Neuronal stem cell (in vitro differentiated cells): ENCODE measurements at regions not wholly inside any gene's neighbourhood (a gene's known extent, or its start where the extent isn't known, plus 50 kb on each side); places are given as distances from the start of the nearest gene placed in this dataset.
A peak's percentile ranks its signal among the peaks of the same experiment; 100 is the strongest.

Source experiments
- DNase-seq: peaks from one replicate; pipeline ENCODE4 v3.0.0-alpha.2; 2013; ENCODE audit warnings: low spot score
- H2AFZ ChIP-seq: one replicate; pipeline ENCODE4 v1.6.1; 2013; ENCODE audit warnings: mild to moderate bottlenecking, low read length, inconsistent platforms
- H2AK5ac ChIP-seq: 2 replicates; pipeline ENCODE4 v1.6.1; 2013; ENCODE audit warnings: low read depth, mild to moderate bottlenecking, inconsistent platforms, low read length, moderate library complexity, mixed read lengths
- H2BK120ac ChIP-seq: 2 replicates; pipeline ENCODE4 v1.6.1; 2013; ENCODE audit warnings: low read depth, mild to moderate bottlenecking, inconsistent platforms, low read length, moderate library complexity, mixed read lengths
- H2BK12ac ChIP-seq: one replicate; pipeline ENCODE4 v1.6.1; 2013; ENCODE audit warnings: low read length, inconsistent platforms
- H2BK15ac ChIP-seq: 2 replicates; pipeline ENCODE4 v1.6.1; 2013; ENCODE audit warnings: mild to moderate bottlenecking, low read length, inconsistent platforms, mixed read lengths
- H2BK5ac ChIP-seq: one replicate; pipeline ENCODE4 v1.6.1; 2013; ENCODE audit warnings: inconsistent platforms, mild to moderate bottlenecking, low read length, moderate library complexity
- H3K14ac ChIP-seq: one replicate; pipeline ENCODE4 v1.6.1; 2013; ENCODE audit warnings: low read length, inconsistent platforms
- H3K18ac ChIP-seq: 2 replicates; pipeline ENCODE4 v1.6.1; 2013; ENCODE audit warnings: low read length, inconsistent platforms
- H3K23ac ChIP-seq: 2 replicates; pipeline ENCODE4 v1.6.1; 2013; ENCODE audit warnings: low read depth, mild to moderate bottlenecking, mixed read lengths, low read length, inconsistent platforms; ENCODE audit not compliant: poor library complexity
- H3K27ac ChIP-seq: replicated peaks from 3 replicates; pipeline ENCODE4 v1.5.1; 2013; ENCODE audit warnings: low read length, inconsistent platforms
- H3K27me3 ChIP-seq, 3 experiments: 2 replicates each; pipeline ENCODE4 v1.6.1; 2013; ENCODE audit warnings: low read length in 3 of 3, mild to moderate bottlenecking in 2 of 3, inconsistent platforms in 1 of 3, low read depth in 1 of 3, mixed read lengths in 1 of 3, moderate library complexity in 1 of 3; ENCODE audit not compliant: control insufficient read depth in 3 of 3, insufficient read depth in 3 of 3
- H3K36me3 ChIP-seq, 2 donors: replicated peaks in 1 of 2; 2 replicates each; pipeline ENCODE4 v1.6.1; 2013; ENCODE audit warnings: low read length in 2 of 2; ENCODE audit not compliant: control insufficient read depth in 2 of 2, insufficient read depth in 2 of 2
- H3K4ac ChIP-seq: 2 replicates; pipeline ENCODE4 v1.6.1; 2013; ENCODE audit warnings: inconsistent platforms, mild to moderate bottlenecking, low read length, moderate library complexity
- H3K4me1 ChIP-seq, 2 donors: 1 replicate in 1 of 2; 2 replicates in 1 of 2; pipeline ENCODE4 v1.6.1; 2013; ENCODE audit warnings: low read length in 2 of 2, low read depth in 1 of 2; ENCODE audit not compliant: control insufficient read depth in 2 of 2, insufficient read depth in 1 of 2
- H3K4me2 ChIP-seq: one replicate; pipeline ENCODE4 v1.6.1; 2013; ENCODE audit warnings: mild to moderate bottlenecking, low read length, inconsistent platforms; ENCODE audit not compliant: insufficient read depth, poor library complexity, severe bottlenecking
- H3K4me3 ChIP-seq, 2 donors: 2 replicates each; pipeline ENCODE4 v1.5.1; 2013; ENCODE audit warnings: low read length in 2 of 2, mild to moderate bottlenecking in 2 of 2, inconsistent platforms in 1 of 2, moderate library complexity in 1 of 2
- H3K79me1 ChIP-seq: one replicate; pipeline ENCODE4 v1.6.1; 2013; ENCODE audit warnings: low read depth, mild to moderate bottlenecking, inconsistent platforms, low read length, moderate library complexity
- H3K9ac ChIP-seq: one replicate; pipeline ENCODE4 v1.6.1; 2013; ENCODE audit warnings: mild to moderate bottlenecking, low read depth, low read length, inconsistent platforms; ENCODE audit not compliant: poor library complexity
- H3K9me3 ChIP-seq, 2 donors: replicated peaks in 1 of 2; 2 replicates each; pipeline versions ENCODE3 to v1.6.1; 2013; ENCODE audit warnings: low read length in 2 of 2, mild to moderate bottlenecking in 2 of 2, inconsistent platforms in 1 of 2, low read depth in 1 of 2, mixed read lengths in 1 of 2, moderate library complexity in 1 of 2; ENCODE audit not compliant: control insufficient read depth in 2 of 2, insufficient read depth in 1 of 2
- H4K8ac ChIP-seq: one replicate; pipeline ENCODE4 v1.6.1; 2013; ENCODE audit warnings: low read depth, mild to moderate bottlenecking, inconsistent platforms, low read length, moderate library complexity
- H4K91ac ChIP-seq: one replicate; pipeline ENCODE4 v1.6.1; 2013; ENCODE audit warnings: low read length, low read depth, mild to moderate bottlenecking, inconsistent platforms; ENCODE audit not compliant: poor library complexity
- WGBS, 2 donors: extraction: QIAGEN DNeasy Blood & Tissue Kit; methylation state at CpG; one replicate each; pipeline ENCODE4 v1.1.7; 2013; ENCODE audit warnings: missing lambda C conversion rate in 2 of 2, mixed read lengths in 1 of 2; ENCODE audit not compliant: insufficient read length in 2 of 2, insufficient replicate concordance in 1 of 2; ENCODE audit errors: extremely low coverage in 2 of 2; 5-methylcytosine and 5-hydroxymethylcytosine counted together

- Histone ChIP-seq H4K8ac (no peak overlapping the region), H3K4ac (no peak overlapping the region), H2BK15ac (no peak overlapping the region), H2AK5ac (no peak overlapping the region), H2BK5ac (no peak overlapping the region), H2BK12ac (no peak overlapping the region), H3K36me3 (no peaks in the 10 kb centered on the region), H2AFZ (peak overlapping the region; percentile 5), H3K27me3 (no peaks in the 10 kb centered on the region), H3K4me1 (no peaks in the 10 kb centered on the region), H4K91ac (no peak overlapping the region), H3K79me1 (no peaks in the 10 kb centered on the region), H3K4me3 (no peak overlapping the region), H2BK120ac (no peak overlapping the region), H3K4me2 (no peak overlapping the region), H3K18ac (no peak overlapping the region), H3K9me3 (no peaks in the 10 kb centered on the region), H3K14ac (no peak overlapping the region), H3K9ac (no peak overlapping the region), H3K23ac (no peak overlapping the region), H3K27ac (no peak overlapping the region)
- no peak for DNase-seq
- WGBS, 2 donors = no CpG with 5 or more reads among the region's 8 CpGs
These were observed 302.6 kb upstream of the TBL1XR1 start for GRCh38 chr3:177499779-177500423.

GRCh38 chr3:177510693-177511216, 313.5 kb upstream of the TBL1XR1 start:
- H3K4me2 ChIP-seq = no peak overlapping the region
- no peak overlapping the region for H2AFZ ChIP-seq
- H3K4ac ChIP-seq = no peak overlapping the region
- H3K18ac ChIP-seq = no peak overlapping the region
- H2BK120ac ChIP-seq = no peak overlapping the region
- H3K23ac ChIP-seq = no peak overlapping the region
- H3K14ac ChIP-seq = no peak overlapping the region
- peaks cover 0 to 14% of the 10 kb centered on the region in 2 donors for H3K9me3 ChIP-seq
- no CpG with 5 or more reads among the region's 2 CpGs for WGBS, 2 donors
- H2AK5ac ChIP-seq = no peak overlapping the region
- no peak overlapping the region for H2BK5ac ChIP-seq
- H3K27me3 ChIP-seq = no peaks in the 10 kb centered on the region
- no peak for DNase-seq
- H2BK15ac ChIP-seq = no peak overlapping the region
- H3K79me1 ChIP-seq = no peaks in the 10 kb centered on the region
- H4K91ac ChIP-seq = no peak overlapping the region
- H3K4me3 ChIP-seq = no peak overlapping the region
- H3K9ac ChIP-seq = no peak overlapping the region
- peaks cover 8 to 41% of the 10 kb centered on the region in 2 donors for H3K4me1 ChIP-seq
- H4K8ac ChIP-seq = no peak overlapping the region
- no peak overlapping the region for H2BK12ac ChIP-seq
- no peak overlapping the region for H3K27ac ChIP-seq
- H3K36me3 ChIP-seq = no peaks in the 10 kb centered on the region

- Histone ChIP-seq H3K27ac (no peak overlapping the region), H2BK5ac (no peak overlapping the region)
- no CpG with 5 or more reads among the region's 6 CpGs for WGBS, 2 donors
These were observed 315.9 kb upstream of the TBL1XR1 start for GRCh38 chr3:177512945-177513814.

More at GRCh38 chr3:177512945-177513814, 315.9 kb upstream of the TBL1XR1 start:
- H3K36me3 ChIP-seq = no peaks in the 10 kb centered on the region
- H3K9ac ChIP-seq = no peak overlapping the region
- H4K8ac ChIP-seq = no peak overlapping the region
- H2AFZ ChIP-seq = peak overlapping the region; percentile 51
- peaks cover 16 to 54% of the 10 kb centered on the region in 2 donors for H3K4me1 ChIP-seq
- peaks cover 0 to 9% of the 10 kb centered on the region in 2 donors for H3K9me3 ChIP-seq
- no peak overlapping the region for H3K4me3 ChIP-seq
- no peak for DNase-seq
- no peak overlapping the region for H2AK5ac ChIP-seq
- no peak overlapping the region for H3K14ac ChIP-seq
- no peaks in the 10 kb centered on the region for H3K79me1 ChIP-seq
- H3K27me3 ChIP-seq = no peaks in the 10 kb centered on the region
- H2BK120ac ChIP-seq = no peak overlapping the region
- H3K18ac ChIP-seq = no peak overlapping the region
- H3K4me2 ChIP-seq = no peak overlapping the region
- H4K91ac ChIP-seq = no peak overlapping the region
- H2BK15ac ChIP-seq = no peak overlapping the region
- no peak overlapping the region for H2BK12ac ChIP-seq
- no peak overlapping the region for H3K23ac ChIP-seq
- no peak overlapping the region for H3K4ac ChIP-seq
